ENCODE measurements at regions not wholly inside any gene's neighbourhood (a gene's known extent, or its start where the extent isn't known, plus 50 kb on each side); places are given as distances from the start of the nearest gene placed in this dataset.
"Not testable (repeated sequence)": the region's sequence is repeated elsewhere in the genome, so short reads cannot be mapped to it uniquely, and the experiment has no call there.

GRCh38 chr6:167404385-167405049 is 79.6 kb downstream of the TTLL2 start:
- no peak overlapping the region for H3K27ac ChIP-seq
- no peak for TF ChIP-seq CTCF (conservative IDR thresholded peaks at IDR 0.05)

DNA sequence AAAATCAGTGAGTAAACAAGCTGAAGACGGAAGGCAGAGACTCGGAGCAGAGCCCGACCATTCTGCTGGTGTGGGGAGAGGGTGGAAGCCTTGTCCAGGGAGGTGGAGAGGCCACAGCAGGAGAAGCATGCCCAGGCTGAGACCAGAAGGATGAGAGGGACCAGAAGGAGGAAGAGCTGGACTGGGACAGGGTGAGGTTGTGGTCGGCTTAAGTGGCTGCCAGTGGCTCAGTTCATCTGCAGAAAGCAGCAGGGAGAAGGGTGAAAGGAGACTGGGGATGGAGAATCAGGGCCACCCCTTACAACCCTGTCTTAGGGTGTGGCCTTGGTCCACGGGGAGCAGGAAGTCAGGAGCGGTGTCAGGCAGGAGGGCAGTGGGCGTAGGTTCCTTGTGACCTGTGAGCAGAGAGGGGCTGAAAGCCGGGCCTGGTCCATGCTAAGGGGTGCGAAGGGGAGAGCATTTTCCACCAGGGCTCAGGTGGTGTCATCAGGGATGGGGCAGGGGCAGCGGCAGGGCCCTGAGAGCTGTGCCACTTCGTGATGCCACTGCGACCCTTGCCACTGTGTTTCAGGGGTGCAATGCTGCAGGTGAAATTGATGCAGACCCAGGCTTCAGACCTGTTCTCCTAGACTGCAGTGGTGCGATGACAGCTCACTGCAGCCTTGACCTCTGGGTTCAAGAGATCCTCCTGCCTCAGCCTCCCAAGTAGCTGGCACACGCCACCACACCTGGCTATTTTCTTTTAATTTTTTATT is 81.1 kb downstream of the TTLL2 start:
- TF ChIP-seq CTCF (conservative IDR thresholded peaks at IDR 0.05), result no peak
- no peak overlapping the region for H3K27ac ChIP-seq

DNA sequence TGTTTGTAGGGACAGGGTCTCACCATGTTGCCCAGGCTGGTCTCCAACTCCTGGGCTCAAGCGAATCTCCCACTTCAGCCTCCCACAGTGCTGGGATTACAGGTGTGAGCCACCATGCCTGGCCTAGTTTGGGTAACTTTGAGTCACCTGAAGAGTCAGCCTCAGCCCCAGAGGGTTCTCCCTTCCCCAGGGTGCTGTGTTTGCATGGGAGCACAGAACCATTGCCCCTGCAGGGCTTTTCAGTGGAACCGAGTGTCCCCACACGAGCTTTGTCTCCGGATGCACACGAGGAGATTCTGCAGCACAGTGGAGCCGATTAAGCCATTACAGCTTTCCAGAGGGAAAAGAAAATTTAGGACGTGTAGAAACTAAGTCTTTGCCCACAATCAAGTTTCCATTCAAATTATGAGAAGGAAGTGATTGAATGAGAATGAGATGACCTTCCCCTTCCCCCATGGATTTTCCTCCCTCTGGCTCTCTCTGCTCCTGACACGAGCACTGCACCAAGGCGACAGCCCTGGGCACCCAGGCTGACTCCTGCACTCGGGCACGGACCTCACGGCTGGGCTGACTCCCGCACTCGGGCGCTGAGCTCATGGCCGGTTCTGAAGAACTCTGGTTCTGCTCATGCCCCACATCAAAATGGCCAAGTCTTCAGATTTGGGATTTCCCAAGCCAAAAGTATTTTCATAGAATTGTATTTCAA is 81.8 kb downstream of the TTLL2 start:
- H3K27ac ChIP-seq, result not testable (repeated sequence)

GRCh38 chr6:167407239-167408064 is 82.6 kb downstream of the TTLL2 start:
- TF ChIP-seq CTCF (conservative IDR thresholded peaks at IDR 0.05), result no peak

DNA sequence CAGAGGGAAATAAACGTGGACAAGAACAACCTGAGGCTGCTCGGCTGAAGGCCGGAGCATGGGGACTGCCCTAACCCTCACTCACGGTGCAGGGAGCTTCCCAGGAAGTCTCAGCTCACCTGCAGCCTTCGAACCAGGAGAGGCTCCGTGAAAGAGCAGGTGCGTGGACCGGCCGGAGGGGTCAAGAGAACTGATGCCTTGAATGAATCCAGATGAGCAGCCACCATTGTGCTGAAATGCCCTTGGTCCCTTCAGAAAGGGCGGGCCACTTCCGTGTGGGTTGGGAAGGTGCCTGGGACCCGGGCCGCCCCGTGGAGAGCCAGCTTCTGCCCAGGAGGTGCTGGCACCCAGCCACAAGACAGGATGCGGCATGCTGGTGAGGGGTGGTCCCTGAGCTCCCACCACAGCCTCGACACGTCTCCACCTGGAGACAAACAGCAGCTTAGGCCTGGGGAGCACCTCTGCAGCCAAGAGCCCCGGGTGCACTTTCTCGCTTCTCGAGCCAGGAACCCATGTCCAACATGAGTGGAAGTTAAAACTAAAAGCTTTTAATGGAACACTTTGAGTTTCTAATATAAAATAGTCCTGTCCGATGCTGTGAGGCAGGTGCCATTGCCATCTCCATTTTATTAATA is 83.5 kb downstream of the TTLL2 start:
- no peak overlapping the region for H3K27ac ChIP-seq
- no peak for TF ChIP-seq CTCF (conservative IDR thresholded peaks at IDR 0.05)

More at GRCh38 chr6:167407239-167408064, 82.6 kb downstream of the TTLL2 start:
- no peak overlapping the region for H3K27ac ChIP-seq

DNA sequence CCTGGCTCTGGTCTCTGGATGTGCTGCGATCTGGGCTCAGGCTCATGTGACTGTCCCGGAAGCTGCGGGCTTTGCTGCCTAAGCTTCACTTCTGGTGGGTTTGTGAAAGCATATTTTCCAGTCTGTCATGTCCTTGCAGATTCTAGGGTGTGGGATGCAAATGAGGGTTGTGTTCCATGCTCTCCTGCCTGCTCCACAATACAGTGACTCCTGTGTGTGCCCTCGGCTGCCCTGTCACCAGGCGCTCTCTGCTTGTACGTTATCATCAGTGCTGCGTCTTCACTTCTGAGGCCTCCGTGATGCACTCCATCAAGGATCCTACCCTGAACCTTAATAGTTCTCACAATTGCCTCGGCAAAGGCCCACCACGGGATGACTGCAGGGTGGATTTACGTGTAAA is 84.2 kb downstream of the TTLL2 start:
- no peak for TF ChIP-seq CTCF (conservative IDR thresholded peaks at IDR 0.05)
- no peak overlapping the region for H3K27ac ChIP-seq

- no peak overlapping the region for H3K27ac ChIP-seq
- TF ChIP-seq CTCF (conservative IDR thresholded peaks at IDR 0.05), result no peak
Measured at GRCh38 chr6:167409694-167410093, 84.8 kb downstream of the TTLL2 start.
